SK-N-MC (cell line): ENCODE measurements at regions not wholly inside any gene's neighbourhood (a gene's known extent, or its start where the extent isn't known, plus 50 kb on each side); places are given as distances from the start of the nearest gene placed in this dataset.

Source experiments
- EZH2 ChIP-seq: fragments of 200-600 bp; sonication (generic); IDR thresholded peaks from one replicate; pipeline ENCODE4 v1.6.1; 2017; ENCODE audit warnings: antibody characterized with exemption
- POLR2AphosphoS5 ChIP-seq: IDR thresholded peaks from 2 replicates; pipeline ENCODE4 v1.6.1; 2012; ENCODE audit warnings: mild to moderate bottlenecking, low read depth, low read length, borderline replicate concordance

GRCh38 chr5:37900692-37901091 is 60.9 kb upstream of the GDNF start:
- no peak for TF ChIP-seq POLR2AphosphoS5
- TF ChIP-seq EZH2 = no peak
